SK-N-MC (cell line): ENCODE measurements at regions not wholly inside any gene's neighbourhood (a gene's known extent, or its start where the extent isn't known, plus 50 kb on each side); places are given as distances from the start of the nearest gene placed in this dataset.

Experiments
- DNase-seq: peaks from one replicate; pipeline ENCODE4 v3.0.0-alpha.2; 2011; ENCODE audit warnings: low read depth, low spot score
- H3K27ac ChIP-seq: fragments of 200-600 bp; sonication (generic); 2 replicates; pipeline ENCODE4 v1.5.1; 2016; ENCODE audit warnings: mixed run types
- H3K36me3 ChIP-seq: fragments of 200-600 bp; sonication (generic); 2 replicates; pipeline ENCODE4 v1.6.1; 2017; ENCODE audit warnings: antibody characterized with exemption, low read length, mixed read lengths; ENCODE audit not compliant: insufficient read depth
- H3K4me3 ChIP-seq: fragments of 200-600 bp; sonication (generic); 2 replicates; pipeline ENCODE4 v1.5.1; 2016
- H3K9ac ChIP-seq: fragments of 200-600 bp; sonication (generic); 2 replicates; pipeline ENCODE4 v1.8.0; 2017; ENCODE audit warnings: mixed run types, mixed read lengths; ENCODE audit not compliant: insufficient read length
- H3K9me3 ChIP-seq: fragments of 200-600 bp; sonication (generic); 2 replicates; pipeline ENCODE4 v1.6.1; 2017; ENCODE audit warnings: low read depth, mild to moderate bottlenecking, antibody characterized with exemption, low read length, moderate library complexity, mixed read lengths
- EZH2 ChIP-seq: fragments of 200-600 bp; sonication (generic); IDR thresholded peaks from one replicate; pipeline ENCODE4 v1.6.1; 2017; ENCODE audit warnings: antibody characterized with exemption
- FOXP2 ChIP-seq: optimal IDR thresholded peaks from 2 replicates; pipeline ENCODE3; 2011; ENCODE audit warnings: mild to moderate bottlenecking, moderate library complexity; ENCODE audit not compliant: insufficient read depth; ENCODE audit errors: extremely low read length, control extremely low read depth
- POLR2AphosphoS5 ChIP-seq: IDR thresholded peaks from 2 replicates; pipeline ENCODE4 v1.6.1; 2012; ENCODE audit warnings: mild to moderate bottlenecking, low read depth, low read length, borderline replicate concordance

DNA sequence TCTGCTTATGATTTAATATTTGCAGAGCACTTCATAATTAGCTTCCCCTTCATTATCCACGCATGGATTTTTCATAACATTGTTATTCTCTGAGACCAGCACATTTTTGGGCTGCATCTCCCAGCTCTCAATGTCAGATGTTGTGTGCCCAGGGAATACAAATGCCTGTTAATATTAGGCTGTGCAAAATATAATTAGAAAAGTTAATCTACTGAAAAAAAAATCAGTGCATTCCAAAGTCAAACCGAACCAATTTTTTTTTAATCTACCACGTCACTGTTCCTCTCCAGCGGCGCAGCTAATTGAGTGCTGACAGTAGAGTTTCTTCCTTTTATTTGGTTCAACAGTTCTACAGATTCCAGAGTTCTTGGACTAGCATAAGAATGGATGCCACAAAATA is 191.0 kb upstream of the RGS6 start:
- DNase-seq = no peak
- Histone ChIP-seq H3K9ac (no peak overlapping the region), H3K9me3 (no peaks in the 10 kb centered on the region), H3K4me3 (no peak overlapping the region), H3K36me3 (peaks cover 21% of the 10 kb centered on the region), H3K27ac (peak overlapping the region; percentile 94; the same call in 1 of the 2 replicates)
- TF ChIP-seq FOXP2 (no peak), POLR2AphosphoS5 (no peak), EZH2 (no peak)

DNA sequence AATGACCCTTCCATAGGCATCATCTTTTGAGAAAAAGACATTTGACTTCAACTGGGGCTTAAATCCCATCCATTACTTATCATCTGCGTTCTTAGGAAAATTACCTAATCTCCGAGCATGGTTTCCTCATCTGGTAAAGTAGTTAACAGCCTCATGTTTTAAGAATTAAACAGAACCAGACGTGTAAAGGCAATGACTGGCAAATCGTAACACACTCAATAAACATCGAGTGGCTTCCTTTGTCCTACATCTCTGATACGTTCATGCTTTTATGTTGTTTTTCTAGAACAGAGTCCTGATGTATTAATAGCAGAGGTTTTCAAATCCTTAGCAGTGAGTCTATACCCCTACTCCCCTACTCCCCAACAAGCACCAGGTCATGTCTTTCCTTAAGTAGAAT is 189.7 kb upstream of the RGS6 start:
- no peak for DNase-seq
- TF ChIP-seq POLR2AphosphoS5 = no peak; the same call in 1 of the 2 replicates
- TF ChIP-seq FOXP2 = no peak
- TF ChIP-seq EZH2 = no peak
- peaks cover 10% of the 10 kb centered on the region for H3K36me3 ChIP-seq

DNA sequence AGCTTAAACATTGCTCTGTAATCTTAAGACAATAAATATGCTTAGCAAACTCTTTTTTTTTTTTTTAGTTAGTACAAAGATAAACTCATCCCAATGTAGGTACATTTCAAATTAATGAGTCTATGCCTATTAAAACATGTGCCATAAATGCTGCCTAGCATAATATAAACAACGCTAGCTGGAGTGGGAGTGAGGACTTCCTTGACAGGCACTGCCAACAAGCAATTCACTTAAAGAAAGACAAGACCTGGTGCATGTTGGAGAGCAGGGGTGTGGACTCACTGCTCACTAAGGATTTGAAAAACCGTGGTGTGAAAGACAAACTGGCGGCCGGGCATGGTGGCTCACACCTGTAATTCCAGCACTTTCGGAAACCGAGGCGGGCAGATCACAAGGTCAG is 187.2 kb upstream of the RGS6 start:
- no peak overlapping the region for H3K9ac ChIP-seq
- no peak overlapping the region for H3K27ac ChIP-seq
- H3K4me3 ChIP-seq = no peak overlapping the region
- no peak for DNase-seq
- no peaks in the 10 kb centered on the region for H3K36me3 ChIP-seq
- peaks cover 4% of the 10 kb centered on the region; the same call in 1 of the 2 replicates for H3K9me3 ChIP-seq
- TF ChIP-seq POLR2AphosphoS5 (no peak), FOXP2 (no peak), EZH2 (no peak)

More for the DNA sequence above, 189.7 kb upstream of the RGS6 start:
- no peaks in the 10 kb centered on the region; the same call in 1 of the 2 replicates for H3K9me3 ChIP-seq
- no peak overlapping the region for H3K9ac ChIP-seq
- H3K4me3 ChIP-seq = no peak overlapping the region
- peak overlapping the region; percentile 52; the same call in 1 of the 2 replicates for H3K27ac ChIP-seq

DNA sequence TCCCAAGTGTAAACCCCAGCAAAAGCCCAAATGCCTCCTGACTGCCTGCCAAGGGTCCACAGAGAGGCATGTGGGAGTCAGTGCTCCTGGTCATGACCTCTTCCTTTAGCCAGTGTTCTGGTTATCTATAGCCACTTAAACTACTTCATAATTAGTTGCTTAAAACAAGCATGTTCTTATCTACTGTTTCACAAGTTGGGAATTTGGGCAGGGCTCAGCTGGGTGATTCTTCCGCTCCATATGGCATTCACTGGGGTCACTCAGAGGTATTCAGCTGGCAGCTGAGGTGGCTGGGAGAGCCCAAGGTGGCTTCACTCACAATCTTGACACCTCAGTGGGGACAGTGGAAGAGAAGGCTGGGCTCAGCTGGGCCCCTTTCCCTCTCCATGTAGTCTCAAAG is 184.0 kb upstream of the RGS6 start:
- TF ChIP-seq POLR2AphosphoS5 (no peak), EZH2 (no peak), FOXP2 (no peak)
- Histone ChIP-seq H3K36me3 (no peaks in the 10 kb centered on the region), H3K9ac (no peak overlapping the region), H3K27ac (no peak overlapping the region), H3K4me3 (no peak overlapping the region), H3K9me3 (peaks cover 4% of the 10 kb centered on the region; the same call in 1 of the 2 replicates)
- DNase-seq = no peak

DNA sequence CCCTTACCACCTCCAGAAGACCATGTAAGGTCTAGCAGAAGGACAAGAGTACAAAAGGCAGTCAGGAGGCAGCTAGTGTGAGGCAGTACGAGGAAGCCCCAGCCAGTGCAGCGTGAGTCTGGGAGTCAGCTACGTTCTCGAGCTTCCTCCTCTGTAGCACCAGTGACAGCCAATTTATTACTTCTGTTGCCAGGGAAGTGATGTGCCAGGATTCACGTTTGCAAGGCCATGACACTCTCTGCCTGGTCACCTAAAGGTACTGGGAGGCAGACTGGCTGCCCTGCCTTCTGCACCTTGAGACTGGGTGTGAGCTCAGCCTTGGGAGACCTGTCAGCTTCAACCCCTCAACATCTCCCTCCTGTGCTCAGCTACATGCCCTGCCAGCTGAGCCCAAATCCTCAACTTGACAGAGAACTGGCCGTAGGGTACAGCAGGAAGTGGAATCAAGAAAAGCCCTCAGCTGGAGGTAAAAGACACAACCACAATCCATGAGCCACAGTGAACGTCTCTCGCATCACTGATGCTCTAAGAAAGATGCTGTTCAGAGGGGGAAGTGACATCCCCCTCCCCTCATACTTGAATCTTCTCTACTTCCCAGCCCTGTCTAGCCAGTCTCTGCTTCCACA is 182.5 kb upstream of the RGS6 start:
- Histone ChIP-seq H3K9me3 (peaks cover 4% of the 10 kb centered on the region; the same call in 1 of the 2 replicates), H3K27ac (no peak overlapping the region), H3K36me3 (no peaks in the 10 kb centered on the region), H3K9ac (no peak overlapping the region), H3K4me3 (no peak overlapping the region)
- no peak for DNase-seq
- TF ChIP-seq POLR2AphosphoS5 (no peak), FOXP2 (no peak), EZH2 (no peak)

DNA sequence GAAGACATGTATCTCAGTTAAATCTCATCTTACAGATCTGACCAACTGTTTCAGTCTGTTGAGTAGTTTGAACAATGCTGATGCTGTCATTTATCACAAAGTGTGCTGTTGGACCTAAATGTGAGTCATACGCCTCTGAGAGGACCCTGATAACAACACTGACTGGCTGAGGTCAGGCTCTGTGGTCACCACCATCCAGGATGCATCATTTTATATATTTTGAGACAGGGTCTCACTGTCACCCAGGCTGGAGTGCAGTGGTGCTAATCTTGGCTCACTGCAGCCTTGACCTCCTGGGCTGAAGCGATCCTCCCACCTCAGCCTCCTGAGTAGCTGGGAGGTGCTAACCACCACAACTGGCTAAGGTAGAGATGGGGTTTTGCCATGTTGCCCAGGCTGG is 181.0 kb upstream of the RGS6 start:
- no peak for DNase-seq
- Histone ChIP-seq H3K9me3 (peaks cover 4% of the 10 kb centered on the region; the same call in 1 of the 2 replicates), H3K4me3 (no peak overlapping the region), H3K9ac (no peak overlapping the region), H3K27ac (no peak overlapping the region), H3K36me3 (no peaks in the 10 kb centered on the region)
- TF ChIP-seq FOXP2 = no peak
- no peak for TF ChIP-seq POLR2AphosphoS5
- TF ChIP-seq EZH2 = no peak

DNA sequence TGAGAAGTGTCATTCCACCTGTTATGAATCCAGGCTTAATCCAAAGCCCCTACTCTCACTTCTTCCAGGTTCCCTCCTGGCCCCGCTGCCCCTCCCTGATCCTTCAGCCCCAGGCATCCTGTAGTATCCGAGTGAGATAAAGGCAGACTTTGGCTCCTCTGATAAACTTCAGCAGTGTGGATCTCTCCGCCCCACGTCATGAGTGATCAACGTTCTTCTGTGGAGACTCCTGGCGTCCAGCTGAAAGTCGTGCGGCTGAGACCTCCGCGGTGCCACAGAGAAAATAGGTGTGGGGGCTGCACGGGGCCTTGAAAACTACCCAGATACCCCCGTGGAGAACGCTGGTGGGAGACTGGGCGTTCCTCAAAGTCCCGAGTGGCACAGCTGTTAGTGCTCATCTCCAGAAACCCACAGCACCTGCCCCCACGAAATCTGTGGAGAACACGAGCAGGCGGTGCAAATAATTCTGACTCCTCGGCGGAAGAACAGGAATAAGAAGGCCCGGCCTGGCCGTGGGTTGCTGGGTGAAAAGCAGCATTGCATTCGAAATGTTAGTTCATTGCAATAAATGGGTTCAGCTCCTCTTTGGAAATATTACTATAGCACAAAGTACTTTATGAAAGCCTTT is 180.0 kb upstream of the RGS6 start:
- TF ChIP-seq EZH2 (no peak), FOXP2 (no peak), POLR2AphosphoS5 (no peak)
- Histone ChIP-seq H3K36me3 (no peaks in the 10 kb centered on the region), H3K9ac (peak overlapping the region; percentile 55), H3K4me3 (peak overlapping the region; percentile 69), H3K9me3 (peaks cover 4% of the 10 kb centered on the region; the same call in 1 of the 2 replicates), H3K27ac (peak overlapping the region; percentile 71)
- no peak for DNase-seq

DNA sequence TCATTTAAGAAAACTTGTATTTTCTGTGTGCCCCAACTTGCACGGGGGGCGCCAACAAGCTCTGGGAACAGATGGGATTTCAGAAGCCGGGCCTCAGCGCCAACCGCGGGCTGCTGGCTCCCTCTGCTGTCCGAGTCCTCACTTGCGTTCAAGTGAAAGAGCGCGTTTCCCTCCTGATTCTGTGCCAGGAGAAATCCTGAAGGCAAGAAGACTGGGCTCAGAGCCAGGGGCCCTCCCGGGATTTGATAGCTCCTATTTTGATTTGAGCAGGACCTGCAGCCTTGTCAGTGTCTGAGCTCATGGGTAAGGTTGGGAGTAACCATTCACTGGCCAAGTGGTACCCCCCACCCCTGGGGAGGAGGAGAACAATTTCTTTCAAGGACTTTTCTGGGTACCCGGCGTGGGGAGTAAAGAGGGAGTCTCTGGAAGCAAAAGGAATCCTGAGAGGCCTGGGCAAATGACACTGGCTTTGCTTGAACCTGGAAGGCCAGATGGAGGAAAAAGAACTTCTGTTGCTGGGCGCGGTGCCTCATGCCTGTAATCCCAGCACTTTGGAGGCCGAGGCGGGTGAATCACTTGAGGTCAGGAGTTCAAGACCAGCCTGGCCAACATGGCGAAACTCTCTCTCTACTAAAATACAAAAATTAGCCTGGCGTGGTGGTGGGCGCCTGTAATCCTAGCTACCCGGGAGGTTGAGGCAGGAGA is 179.0 kb upstream of the RGS6 start:
- peak overlapping the region; percentile 69 for H3K4me3 ChIP-seq
- peak; percentile 95 for DNase-seq
- H3K9me3 ChIP-seq = 0 out of 2 replicates have a peak, but pooled peaks cover 4% of the 10 kb centered on the region
- TF ChIP-seq FOXP2 (peak; percentile 35), EZH2 (no peak), POLR2AphosphoS5 (no peak; the same call in 1 of the 2 replicates)
- H3K9ac ChIP-seq = peak overlapping the region; percentile 55
- peak overlapping the region; percentile 71 for H3K27ac ChIP-seq
- H3K36me3 ChIP-seq = no peaks in the 10 kb centered on the region
